RPMI7951 (cell line): ENCODE measurements at regions not wholly inside any gene's neighbourhood (a gene's known extent, or its start where the extent isn't known, plus 50 kb on each side); places are given as distances from the start of the nearest gene placed in this dataset.

Experiments
- DNase-seq: peaks from one replicate; pipeline ENCODE4 v3.0.0-alpha.2; 2012; ENCODE audit warnings: low read depth

GRCh38 chr3:188097791-188098190, 56.2 kb upstream of the LPP start:
- DNase-seq: no peak

- DNase-seq: no peak
Measured at GRCh38 chr3:188099907-188100306, 54.0 kb upstream of the LPP start.

GRCh38 chr3:188102861-188103547, 51.0 kb upstream of the LPP start:
- no peak for DNase-seq

- DNase-seq: no peak
Measured at GRCh38 chr3:188104050-188104449, 49.9 kb upstream of the LPP start.
